GM23338 (cell line): ENCODE measurements at regions not wholly inside any gene's neighbourhood (a gene's known extent, or its start where the extent isn't known, plus 50 kb on each side); places are given as distances from the start of the nearest gene placed in this dataset.

Source experiments
- ATAC-seq: fragments of 200-7000 bp; cut with Tn5 transposase; 3 replicates; pipeline ENCODE4 v1.9.1; 2020
- DNase-seq: peaks from one replicate; pipeline ENCODE4 v3.0.0-alpha.2; 2015; ENCODE audit warnings: low spot score
- H2AFZ ChIP-seq: fragments of 200-600 bp; sonication (generic); 2 replicates; pipeline ENCODE4 v1.8.0; 2016; ENCODE audit warnings: antibody characterized with exemption, mild to moderate bottlenecking, moderate library complexity
- H3F3A ChIP-seq: fragments of 200-600 bp; sonication (generic); replicated peaks from 2 replicates; pipeline ENCODE4 v1.8.0; 2017; ENCODE audit warnings: antibody characterized with exemption, mixed run types, low read depth
- H3K27ac ChIP-seq: fragments of 200-600 bp; sonication (generic); 2 replicates; pipeline ENCODE4 v1.6.1; 2016; ENCODE audit warnings: low read depth
- H3K27me3 ChIP-seq: fragments of 200-600 bp; sonication (generic); 2 replicates; pipeline ENCODE4 v1.8.0; 2016; ENCODE audit warnings: mild to moderate bottlenecking, mixed run types, moderate library complexity; ENCODE audit not compliant: insufficient read depth
- H3K36me3 ChIP-seq: fragments of 200-600 bp; sonication (generic); 2 replicates; pipeline ENCODE4 v1.8.0; 2016; ENCODE audit warnings: mild to moderate bottlenecking; ENCODE audit not compliant: insufficient read depth
- H3K4me1 ChIP-seq: fragments of 200-600 bp; sonication (generic); 2 replicates; pipeline ENCODE4 v1.8.0; 2016; ENCODE audit warnings: mild to moderate bottlenecking, moderate library complexity; ENCODE audit not compliant: insufficient read depth
- H3K4me2 ChIP-seq: fragments of 200-600 bp; sonication (generic); 2 replicates; pipeline ENCODE4 v1.7.1; 2017; ENCODE audit warnings: mixed run types
- H3K4me3 ChIP-seq: fragments of 200-600 bp; sonication (generic); 2 replicates; pipeline ENCODE4 v1.6.1; 2016; ENCODE audit warnings: mixed run types
- H3K79me2 ChIP-seq: fragments of 200-600 bp; sonication (generic); replicated peaks from 2 replicates; pipeline ENCODE4 v1.8.0; 2017; ENCODE audit warnings: mild to moderate bottlenecking; ENCODE audit not compliant: insufficient read depth
- H3K9me2 ChIP-seq: fragments of 200-600 bp; sonication (generic); 2 replicates; pipeline ENCODE4 v1.8.0; 2017; ENCODE audit not compliant: insufficient read depth
- H4K20me1 ChIP-seq: fragments of 200-600 bp; sonication (generic); replicated peaks from 2 replicates; pipeline ENCODE4 v1.8.0; 2017; ENCODE audit warnings: mild to moderate bottlenecking; ENCODE audit not compliant: insufficient read depth
- H3K27ac Mint-ChIP-seq: 2 replicates; pipeline ENCODE4 v1.8.0; 2020; ENCODE audit warnings: inconsistent platforms, mild to moderate bottlenecking, moderate library complexity, mixed read lengths
- H3K27me3 Mint-ChIP-seq: 3 replicates; pipeline ENCODE4 v1.8.0; 2022; ENCODE audit warnings: low read depth, mild to moderate bottlenecking, moderate library complexity, mixed read lengths, inconsistent platforms; ENCODE audit not compliant: insufficient read depth, poor library complexity
- H3K36me3 Mint-ChIP-seq: 3 replicates; pipeline ENCODE4 v1.8.0; 2021; ENCODE audit warnings: low read depth, mild to moderate bottlenecking, inconsistent platforms, moderate library complexity, mixed read lengths
- H3K4me1 Mint-ChIP-seq: 3 replicates; pipeline ENCODE4 v1.8.0; 2020; ENCODE audit warnings: mild to moderate bottlenecking, inconsistent platforms, mixed read lengths
- H3K4me3 Mint-ChIP-seq: 3 replicates; pipeline ENCODE4 v1.8.0; 2021; ENCODE audit warnings: moderate library complexity, mild to moderate bottlenecking, inconsistent platforms, mixed read lengths
- H3K9me3 Mint-ChIP-seq: 3 replicates; pipeline ENCODE4 v1.8.0; 2020; ENCODE audit warnings: moderate library complexity, mild to moderate bottlenecking, inconsistent platforms, mixed read lengths
- CREB1 ChIP-seq: fragments of 250-450 bp; sonication (Bioruptor Pico); IDR thresholded peaks from 2 replicates; pipeline ENCODE4 v1.5.0; 2020; ENCODE audit warnings: low read depth, mild to moderate bottlenecking, moderate library complexity
- EZH2 ChIP-seq: fragments of 200-600 bp; sonication (generic); IDR thresholded peaks from one replicate; pipeline ENCODE4 v1.8.0; 2017; ENCODE audit warnings: antibody characterized with exemption, mild to moderate bottlenecking, low read depth; ENCODE audit not compliant: unreplicated experiment
- EZH2phosphoT487 ChIP-seq: fragments of 200-600 bp; sonication (generic); IDR thresholded peaks from one replicate; pipeline ENCODE4 v1.8.1; 2018; ENCODE audit warnings: antibody characterized with exemption; ENCODE audit not compliant: unreplicated experiment
- JUNB ChIP-seq: IDR thresholded peaks from one replicate; pipeline ENCODE4 v1.6.1; 2016; ENCODE audit warnings: antibody characterized with exemption; ENCODE audit not compliant: unreplicated experiment
- NANOG ChIP-seq: IDR thresholded peaks from 2 replicates; pipeline ENCODE4 v1.6.1; 2016; ENCODE audit warnings: antibody characterized with exemption, borderline replicate concordance
- POLR2AphosphoS5 ChIP-seq: IDR thresholded peaks from 2 replicates; pipeline ENCODE4 v1.6.1; 2016; ENCODE audit warnings: antibody characterized with exemption, low read depth
- STAT1 ChIP-seq: IDR thresholded peaks from one replicate; pipeline ENCODE4 v1.6.1; 2016; ENCODE audit warnings: antibody characterized with exemption; ENCODE audit not compliant: unreplicated experiment
- ZNF114 ChIP-seq: fragments of 250-450 bp; sonication (Bioruptor Pico); IDR thresholded peaks from 2 replicates; pipeline ENCODE4 v1.5.0; 2020; ENCODE audit warnings: mild to moderate bottlenecking, moderate library complexity
- ZNF331 ChIP-seq: fragments of 250-450 bp; sonication (Bioruptor Pico); IDR thresholded peaks from 2 replicates; pipeline ENCODE4 v1.5.0; 2020; ENCODE audit warnings: low read depth, mild to moderate bottlenecking, moderate library complexity
- TF ChIP-seq, protein P1 (sequence below): IDR thresholded peaks from 2 replicates; pipeline ENCODE4 v1.6.1; 2016; ENCODE audit warnings: antibody characterized with exemption
- TF ChIP-seq, protein P2 (sequence below), 2 experiments: fragments of 200-600 bp in 1 of 2; sonication (generic) in 1 of 2; conservative IDR thresholded peaks; 2 replicates each; pipeline versions ENCODE4 v1.5.1 to v1.6.1; 2016 to 2017; ENCODE audit warnings: antibody characterized with exemption in 2 of 2, low read depth in 2 of 2, mild to moderate bottlenecking in 2 of 2, moderate library complexity in 1 of 2
- TF ChIP-seq, protein P3 (sequence below): fragments of 250-450 bp; sonication (Bioruptor Pico); IDR thresholded peaks from 2 replicates; pipeline ENCODE4 v1.5.0; 2020; ENCODE audit warnings: mild to moderate bottlenecking, moderate library complexity
- TF ChIP-seq, protein P4 (sequence below): IDR thresholded peaks from one replicate; pipeline ENCODE4 v1.6.1; 2018; ENCODE audit warnings: antibody characterized with exemption; ENCODE audit not compliant: unreplicated experiment

DNA sequence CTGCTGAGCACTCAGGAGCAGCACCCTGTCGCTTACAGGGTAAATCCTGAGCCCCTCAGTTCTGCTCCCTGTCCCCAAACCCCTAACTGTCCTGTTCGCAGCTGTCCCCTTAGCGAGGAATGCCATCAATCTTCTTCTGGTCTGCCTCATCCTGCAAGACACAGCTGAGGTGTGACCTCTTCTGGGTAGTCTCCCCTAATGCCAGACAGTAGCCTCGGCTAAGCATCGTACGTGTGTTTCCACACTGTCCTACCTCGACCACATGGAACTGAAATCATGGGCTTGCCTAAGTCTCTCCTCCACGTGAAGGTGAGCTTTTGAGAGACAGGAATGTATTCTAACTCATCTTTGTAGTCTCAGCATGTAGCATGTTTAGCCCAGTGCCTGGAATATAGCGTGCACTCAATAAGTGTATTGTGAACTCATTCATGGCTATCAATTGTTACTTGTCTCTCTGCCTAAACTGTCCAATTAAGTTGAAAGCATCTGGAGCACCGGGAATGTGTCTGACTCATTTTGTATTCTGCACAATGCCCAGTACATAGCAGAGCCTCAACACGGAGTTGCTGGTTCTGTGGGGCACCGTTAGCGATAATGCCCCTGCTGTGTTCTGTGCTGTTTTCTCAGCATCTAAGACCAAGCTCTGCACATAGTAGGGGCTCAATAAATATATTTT is 90.2 kb downstream of the HES1 start:
- H3K4me3 ChIP-seq, result no peak overlapping the region
- H3K36me3 ChIP-seq, result no peaks in the 10 kb centered on the region
- no peak overlapping the region for H3K27ac Mint-ChIP-seq
- DNase-seq, result no peak
- no peaks in the 10 kb centered on the region for H3F3A ChIP-seq
- no peak for ATAC-seq
- H3K4me2 ChIP-seq, result no peak overlapping the region
- H3K9me2 ChIP-seq, result peaks cover 7% of the 10 kb centered on the region; the same call in 1 of the 2 replicates
- no peak overlapping the region for H3K4me3 Mint-ChIP-seq
- peaks cover 6% of the 10 kb centered on the region; the same call in 1 of the 2 replicates for H3K4me1 ChIP-seq
- no peak overlapping the region for H3K27ac ChIP-seq
- peaks cover 9% of the 10 kb centered on the region; the same call in 1 of the 3 replicates for H3K9me3 Mint-ChIP-seq
- peaks cover 10% of the 10 kb centered on the region; the same call in 1 of the 3 replicates for H3K36me3 Mint-ChIP-seq
- peaks cover 18% of the 10 kb centered on the region for H3K4me1 Mint-ChIP-seq
- H3K27me3 ChIP-seq, result no peaks in the 10 kb centered on the region
- H3K27me3 Mint-ChIP-seq, result peaks cover 13% of the 10 kb centered on the region
- TF ChIP-seq NANOG (no peak), EZH2 (no peak), EZH2phosphoT487 (no peak), ZNF331 (CRISPR knock-in tag) (no peak), ZNF114 (CRISPR knock-in tag) (no peak), CREB1 (CRISPR knock-in tag) (no peak), JUNB (no peak), STAT1 (no peak), POLR2AphosphoS5 (no peak)
- TF ChIP-seq, protein P1, sequence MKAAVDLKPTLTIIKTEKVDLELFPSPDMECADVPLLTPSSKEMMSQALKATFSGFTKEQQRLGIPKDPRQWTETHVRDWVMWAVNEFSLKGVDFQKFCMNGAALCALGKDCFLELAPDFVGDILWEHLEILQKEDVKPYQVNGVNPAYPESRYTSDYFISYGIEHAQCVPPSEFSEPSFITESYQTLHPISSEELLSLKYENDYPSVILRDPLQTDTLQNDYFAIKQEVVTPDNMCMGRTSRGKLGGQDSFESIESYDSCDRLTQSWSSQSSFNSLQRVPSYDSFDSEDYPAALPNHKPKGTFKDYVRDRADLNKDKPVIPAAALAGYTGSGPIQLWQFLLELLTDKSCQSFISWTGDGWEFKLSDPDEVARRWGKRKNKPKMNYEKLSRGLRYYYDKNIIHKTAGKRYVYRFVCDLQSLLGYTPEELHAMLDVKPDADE, result no peak
- TF ChIP-seq, protein P2, sequence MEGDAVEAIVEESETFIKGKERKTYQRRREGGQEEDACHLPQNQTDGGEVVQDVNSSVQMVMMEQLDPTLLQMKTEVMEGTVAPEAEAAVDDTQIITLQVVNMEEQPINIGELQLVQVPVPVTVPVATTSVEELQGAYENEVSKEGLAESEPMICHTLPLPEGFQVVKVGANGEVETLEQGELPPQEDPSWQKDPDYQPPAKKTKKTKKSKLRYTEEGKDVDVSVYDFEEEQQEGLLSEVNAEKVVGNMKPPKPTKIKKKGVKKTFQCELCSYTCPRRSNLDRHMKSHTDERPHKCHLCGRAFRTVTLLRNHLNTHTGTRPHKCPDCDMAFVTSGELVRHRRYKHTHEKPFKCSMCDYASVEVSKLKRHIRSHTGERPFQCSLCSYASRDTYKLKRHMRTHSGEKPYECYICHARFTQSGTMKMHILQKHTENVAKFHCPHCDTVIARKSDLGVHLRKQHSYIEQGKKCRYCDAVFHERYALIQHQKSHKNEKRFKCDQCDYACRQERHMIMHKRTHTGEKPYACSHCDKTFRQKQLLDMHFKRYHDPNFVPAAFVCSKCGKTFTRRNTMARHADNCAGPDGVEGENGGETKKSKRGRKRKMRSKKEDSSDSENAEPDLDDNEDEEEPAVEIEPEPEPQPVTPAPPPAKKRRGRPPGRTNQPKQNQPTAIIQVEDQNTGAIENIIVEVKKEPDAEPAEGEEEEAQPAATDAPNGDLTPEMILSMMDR (conservative IDR thresholded peaks at IDR 0.05; ENCODE audit: low read depth in 2 of 2), result no peak
- TF ChIP-seq, protein P3, sequence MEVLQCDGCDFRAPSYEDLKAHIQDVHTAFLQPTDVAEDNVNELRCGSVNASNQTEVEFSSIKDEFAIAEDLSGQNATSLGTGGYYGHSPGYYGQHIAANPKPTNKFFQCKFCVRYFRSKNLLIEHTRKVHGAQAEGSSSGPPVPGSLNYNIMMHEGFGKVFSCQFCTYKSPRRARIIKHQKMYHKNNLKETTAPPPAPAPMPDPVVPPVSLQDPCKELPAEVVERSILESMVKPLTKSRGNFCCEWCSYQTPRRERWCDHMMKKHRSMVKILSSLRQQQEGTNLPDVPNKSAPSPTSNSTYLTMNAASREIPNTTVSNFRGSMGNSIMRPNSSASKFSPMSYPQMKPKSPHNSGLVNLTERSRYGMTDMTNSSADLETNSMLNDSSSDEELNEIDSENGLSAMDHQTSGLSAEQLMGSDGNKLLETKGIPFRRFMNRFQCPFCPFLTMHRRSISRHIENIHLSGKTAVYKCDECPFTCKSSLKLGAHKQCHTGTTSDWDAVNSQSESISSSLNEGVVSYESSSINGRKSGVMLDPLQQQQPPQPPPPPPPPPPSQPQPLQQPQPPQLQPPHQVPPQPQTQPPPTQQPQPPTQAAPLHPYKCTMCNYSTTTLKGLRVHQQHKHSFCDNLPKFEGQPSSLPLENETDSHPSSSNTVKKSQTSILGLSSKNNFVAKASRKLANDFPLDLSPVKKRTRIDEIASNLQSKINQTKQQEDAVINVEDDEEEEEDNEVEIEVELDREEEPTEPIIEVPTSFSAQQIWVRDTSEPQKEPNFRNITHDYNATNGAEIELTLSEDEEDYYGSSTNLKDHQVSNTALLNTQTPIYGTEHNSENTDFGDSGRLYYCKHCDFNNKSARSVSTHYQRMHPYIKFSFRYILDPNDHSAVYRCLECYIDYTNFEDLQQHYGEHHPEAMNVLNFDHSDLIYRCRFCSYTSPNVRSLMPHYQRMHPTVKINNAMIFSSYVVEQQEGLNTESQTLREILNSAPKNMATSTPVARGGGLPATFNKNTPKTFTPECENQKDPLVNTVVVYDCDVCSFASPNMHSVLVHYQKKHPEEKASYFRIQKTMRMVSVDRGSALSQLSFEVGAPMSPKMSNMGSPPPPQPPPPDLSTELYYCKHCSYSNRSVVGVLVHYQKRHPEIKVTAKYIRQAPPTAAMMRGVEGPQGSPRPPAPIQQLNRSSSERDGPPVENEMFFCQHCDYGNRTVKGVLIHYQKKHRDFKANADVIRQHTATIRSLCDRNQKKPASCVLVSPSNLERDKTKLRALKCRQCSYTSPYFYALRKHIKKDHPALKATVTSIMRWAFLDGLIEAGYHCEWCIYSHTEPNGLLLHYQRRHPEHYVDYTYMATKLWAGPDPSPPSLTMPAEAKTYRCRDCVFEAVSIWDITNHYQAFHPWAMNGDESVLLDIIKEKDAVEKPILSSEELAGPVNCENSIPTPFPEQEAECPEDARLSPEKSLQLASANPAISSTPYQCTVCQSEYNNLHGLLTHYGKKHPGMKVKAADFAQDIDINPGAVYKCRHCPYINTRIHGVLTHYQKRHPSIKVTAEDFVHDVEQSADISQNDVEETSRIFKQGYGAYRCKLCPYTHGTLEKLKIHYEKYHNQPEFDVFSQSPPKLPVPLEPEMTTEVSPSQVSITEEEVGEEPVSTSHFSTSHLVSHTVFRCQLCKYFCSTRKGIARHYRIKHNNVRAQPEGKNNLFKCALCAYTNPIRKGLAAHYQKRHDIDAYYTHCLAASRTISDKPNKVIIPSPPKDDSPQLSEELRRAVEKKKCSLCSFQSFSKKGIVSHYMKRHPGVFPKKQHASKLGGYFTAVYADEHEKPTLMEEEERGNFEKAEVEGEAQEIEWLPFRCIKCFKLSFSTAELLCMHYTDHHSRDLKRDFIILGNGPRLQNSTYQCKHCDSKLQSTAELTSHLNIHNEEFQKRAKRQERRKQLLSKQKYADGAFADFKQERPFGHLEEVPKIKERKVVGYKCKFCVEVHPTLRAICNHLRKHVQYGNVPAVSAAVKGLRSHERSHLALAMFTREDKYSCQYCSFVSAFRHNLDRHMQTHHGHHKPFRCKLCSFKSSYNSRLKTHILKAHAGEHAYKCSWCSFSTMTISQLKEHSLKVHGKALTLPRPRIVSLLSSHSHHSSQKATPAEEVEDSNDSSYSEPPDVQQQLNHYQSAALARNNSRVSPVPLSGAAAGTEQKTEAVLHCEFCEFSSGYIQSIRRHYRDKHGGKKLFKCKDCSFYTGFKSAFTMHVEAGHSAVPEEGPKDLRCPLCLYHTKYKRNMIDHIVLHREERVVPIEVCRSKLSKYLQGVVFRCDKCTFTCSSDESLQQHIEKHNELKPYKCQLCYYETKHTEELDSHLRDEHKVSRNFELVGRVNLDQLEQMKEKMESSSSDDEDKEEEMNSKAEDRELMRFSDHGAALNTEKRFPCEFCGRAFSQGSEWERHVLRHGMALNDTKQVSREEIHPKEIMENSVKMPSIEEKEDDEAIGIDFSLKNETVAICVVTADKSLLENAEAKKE (CRISPR knock-in tag), result no peak
- TF ChIP-seq, protein P4, sequence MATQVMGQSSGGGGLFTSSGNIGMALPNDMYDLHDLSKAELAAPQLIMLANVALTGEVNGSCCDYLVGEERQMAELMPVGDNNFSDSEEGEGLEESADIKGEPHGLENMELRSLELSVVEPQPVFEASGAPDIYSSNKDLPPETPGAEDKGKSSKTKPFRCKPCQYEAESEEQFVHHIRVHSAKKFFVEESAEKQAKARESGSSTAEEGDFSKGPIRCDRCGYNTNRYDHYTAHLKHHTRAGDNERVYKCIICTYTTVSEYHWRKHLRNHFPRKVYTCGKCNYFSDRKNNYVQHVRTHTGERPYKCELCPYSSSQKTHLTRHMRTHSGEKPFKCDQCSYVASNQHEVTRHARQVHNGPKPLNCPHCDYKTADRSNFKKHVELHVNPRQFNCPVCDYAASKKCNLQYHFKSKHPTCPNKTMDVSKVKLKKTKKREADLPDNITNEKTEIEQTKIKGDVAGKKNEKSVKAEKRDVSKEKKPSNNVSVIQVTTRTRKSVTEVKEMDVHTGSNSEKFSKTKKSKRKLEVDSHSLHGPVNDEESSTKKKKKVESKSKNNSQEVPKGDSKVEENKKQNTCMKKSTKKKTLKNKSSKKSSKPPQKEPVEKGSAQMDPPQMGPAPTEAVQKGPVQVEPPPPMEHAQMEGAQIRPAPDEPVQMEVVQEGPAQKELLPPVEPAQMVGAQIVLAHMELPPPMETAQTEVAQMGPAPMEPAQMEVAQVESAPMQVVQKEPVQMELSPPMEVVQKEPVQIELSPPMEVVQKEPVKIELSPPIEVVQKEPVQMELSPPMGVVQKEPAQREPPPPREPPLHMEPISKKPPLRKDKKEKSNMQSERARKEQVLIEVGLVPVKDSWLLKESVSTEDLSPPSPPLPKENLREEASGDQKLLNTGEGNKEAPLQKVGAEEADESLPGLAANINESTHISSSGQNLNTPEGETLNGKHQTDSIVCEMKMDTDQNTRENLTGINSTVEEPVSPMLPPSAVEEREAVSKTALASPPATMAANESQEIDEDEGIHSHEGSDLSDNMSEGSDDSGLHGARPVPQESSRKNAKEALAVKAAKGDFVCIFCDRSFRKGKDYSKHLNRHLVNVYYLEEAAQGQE, result no peak
- no peaks in the 10 kb centered on the region for H4K20me1 ChIP-seq
- no peaks in the 10 kb centered on the region for H3K79me2 ChIP-seq
- H2AFZ ChIP-seq, result no peak overlapping the region
